UCSD-AML1 (cell line): ENCODE measurements at regions not wholly inside any gene's neighbourhood (a gene's known extent, or its start where the extent isn't known, plus 50 kb on each side); places are given as distances from the start of the nearest gene placed in this dataset.
"Not testable (repeated sequence)": the region's sequence is repeated elsewhere in the genome, so short reads cannot be mapped to it uniquely, and the experiment has no call there.

ENCODE experiments used
- DNase-seq: peaks from one replicate; lab custom pipeline; 2025; ENCODE audit not compliant: unreplicated experiment; lab: John Stamatoyannopoulos, UW

GRCh38 chr2:175769200-175769599 lies 232.9 kb downstream of the LNPK start:
- no peak for DNase-seq

- no peak for DNase-seq
Measured at GRCh38 chr2:175766880-175767279, 235.2 kb downstream of the LNPK start.

GRCh38 chr2:175755656-175756386 lies 246.2 kb downstream of the LNPK start:
- DNase-seq: no peak

- DNase-seq: no peak
Measured at GRCh38 chr2:175755169-175755568, 246.9 kb downstream of the LNPK start.

- no peak for DNase-seq
Measured at GRCh38 chr2:175750195-175750594, 251.9 kb downstream of the LNPK start.

- DNase-seq: no peak
Measured at GRCh38 chr2:175745911-175746310, 256.2 kb downstream of the LNPK start.

GRCh38 chr2:175744000-175744399 lies 258.1 kb downstream of the LNPK start:
- DNase-seq: no peak

GRCh38 chr2:175743011-175743410 lies 259.1 kb downstream of the LNPK start:
- no peak for DNase-seq

GRCh38 chr2:175742367-175742766 lies 259.7 kb downstream of the LNPK start:
- no peak for DNase-seq

GRCh38 chr2:175741164-175741563 lies 260.9 kb downstream of the LNPK start:
- no peak for DNase-seq

- no peak for DNase-seq
Measured at GRCh38 chr2:175737722-175738361, 264.2 kb downstream of the LNPK start.

- no peak for DNase-seq
Measured at GRCh38 chr2:175734686-175735085, 267.4 kb downstream of the LNPK start.

GRCh38 chr2:175732531-175732930 lies 269.5 kb downstream of the LNPK start:
- DNase-seq: no peak

- DNase-seq: no peak
Measured at GRCh38 chr2:175730050-175730449, 272.0 kb downstream of the LNPK start.

- DNase-seq: no peak
Measured at GRCh38 chr2:175729049-175729706, 272.9 kb downstream of the LNPK start.

- no peak for DNase-seq
Measured at GRCh38 chr2:175728032-175728431, 274.0 kb downstream of the LNPK start.

- no peak for DNase-seq
Measured at GRCh38 chr2:175726223-175726622, 275.8 kb downstream of the LNPK start.

GRCh38 chr2:175709248-175709647 lies 292.8 kb downstream of the LNPK start:
- DNase-seq: no peak

- no peak for DNase-seq
Measured at GRCh38 chr2:175707322-175707721, 294.7 kb downstream of the LNPK start.

- not testable (repeated sequence) for DNase-seq
Measured at GRCh38 chr2:175704568-175704967, 297.5 kb downstream of the LNPK start.

- no peak for DNase-seq
Measured at GRCh38 chr2:175698061-175698460, 304.0 kb downstream of the LNPK start.
